Activated B cell treated with CpG ODN at 0.5 μM for 24 hours (primary cell): ENCODE measurements at regions not wholly inside any gene's neighbourhood (a gene's known extent, or its start where the extent isn't known, plus 50 kb on each side); places are given as distances from the start of the nearest gene placed in this dataset.

ENCODE experiments used
- ATAC-seq: fragments of 200-7000 bp; cut with Tn5 transposase; one replicate; pipeline ENCODE4 v1.10.0; 2021; ENCODE audit warnings: low read depth, mild to moderate bottlenecking, moderate library complexity
- CTCF ChIA-PET: fragments of 350-600 bp; sonication (Branson Sonifier 250); formaldehyde crosslinking; loops from one replicate; lab custom pipeline; 2021; ENCODE audit warnings: antibody characterized with exemption; lab: Charles Lee
- POLR2A ChIA-PET: fragments of 350-600 bp; sonication (Branson Sonifier 250); formaldehyde crosslinking; loops from one replicate; lab custom pipeline; 2021; ENCODE audit warnings: antibody characterized with exemption; lab: Charles Lee
- DNase-seq: peaks from one replicate; pipeline ENCODE4 v3.0.0; 2022
- H3K27ac Mint-ChIP-seq: one replicate; pipeline ENCODE4 v1.8.0; 2020; ENCODE audit warnings: mixed read lengths
- H3K27me3 Mint-ChIP-seq: one replicate; pipeline ENCODE4 v1.8.0; 2021; ENCODE audit warnings: mixed read lengths
- H3K36me3 Mint-ChIP-seq: one replicate; pipeline ENCODE4 v1.8.0; 2021; ENCODE audit warnings: low read depth, mixed read lengths
- H3K4me1 Mint-ChIP-seq: one replicate; pipeline ENCODE4 v1.8.0; 2021; ENCODE audit warnings: mixed read lengths
- H3K4me3 Mint-ChIP-seq: one replicate; pipeline ENCODE4 v1.8.0; 2020; ENCODE audit warnings: mild to moderate bottlenecking, mixed read lengths
- H3K9me3 Mint-ChIP-seq: one replicate; pipeline ENCODE4 v1.8.0; 2020; ENCODE audit warnings: mixed read lengths
- intact Hi-C: fragments of 100-400 bp; cut with micrococcal nuclease; formaldehyde crosslinking; loops from one replicate; pipeline ENCODE4 v1.15.1; 2024
- TF ChIP-seq, protein P1 (sequence below): fragments of 200-600 bp; IDR thresholded peaks from one replicate; pipeline ENCODE4 v1.8.0; 2022; ENCODE audit warnings: antibody characterized with exemption, mild to moderate bottlenecking

GRCh38 chr9:32220750-32221149 lies 163.7 kb upstream of the ACO1 start:
- ATAC-seq (no peak), DNase-seq (no peak)
- intact Hi-C loops, result no loop called here
- H3K27me3 Mint-ChIP-seq, result no peaks in the 10 kb centered on the region
- H3K4me1 Mint-ChIP-seq, result no peaks in the 10 kb centered on the region
- H3K27ac Mint-ChIP-seq, result no peak overlapping the region
- TF ChIP-seq, protein P1, sequence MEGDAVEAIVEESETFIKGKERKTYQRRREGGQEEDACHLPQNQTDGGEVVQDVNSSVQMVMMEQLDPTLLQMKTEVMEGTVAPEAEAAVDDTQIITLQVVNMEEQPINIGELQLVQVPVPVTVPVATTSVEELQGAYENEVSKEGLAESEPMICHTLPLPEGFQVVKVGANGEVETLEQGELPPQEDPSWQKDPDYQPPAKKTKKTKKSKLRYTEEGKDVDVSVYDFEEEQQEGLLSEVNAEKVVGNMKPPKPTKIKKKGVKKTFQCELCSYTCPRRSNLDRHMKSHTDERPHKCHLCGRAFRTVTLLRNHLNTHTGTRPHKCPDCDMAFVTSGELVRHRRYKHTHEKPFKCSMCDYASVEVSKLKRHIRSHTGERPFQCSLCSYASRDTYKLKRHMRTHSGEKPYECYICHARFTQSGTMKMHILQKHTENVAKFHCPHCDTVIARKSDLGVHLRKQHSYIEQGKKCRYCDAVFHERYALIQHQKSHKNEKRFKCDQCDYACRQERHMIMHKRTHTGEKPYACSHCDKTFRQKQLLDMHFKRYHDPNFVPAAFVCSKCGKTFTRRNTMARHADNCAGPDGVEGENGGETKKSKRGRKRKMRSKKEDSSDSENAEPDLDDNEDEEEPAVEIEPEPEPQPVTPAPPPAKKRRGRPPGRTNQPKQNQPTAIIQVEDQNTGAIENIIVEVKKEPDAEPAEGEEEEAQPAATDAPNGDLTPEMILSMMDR, result no peak
- no peaks in the 10 kb centered on the region for H3K9me3 Mint-ChIP-seq
- CTCF ChIA-PET, result no interaction called here
- POLR2A ChIA-PET, result no interaction called here
- H3K4me3 Mint-ChIP-seq, result no peak overlapping the region
- no peaks in the 10 kb centered on the region for H3K36me3 Mint-ChIP-seq

DNA sequence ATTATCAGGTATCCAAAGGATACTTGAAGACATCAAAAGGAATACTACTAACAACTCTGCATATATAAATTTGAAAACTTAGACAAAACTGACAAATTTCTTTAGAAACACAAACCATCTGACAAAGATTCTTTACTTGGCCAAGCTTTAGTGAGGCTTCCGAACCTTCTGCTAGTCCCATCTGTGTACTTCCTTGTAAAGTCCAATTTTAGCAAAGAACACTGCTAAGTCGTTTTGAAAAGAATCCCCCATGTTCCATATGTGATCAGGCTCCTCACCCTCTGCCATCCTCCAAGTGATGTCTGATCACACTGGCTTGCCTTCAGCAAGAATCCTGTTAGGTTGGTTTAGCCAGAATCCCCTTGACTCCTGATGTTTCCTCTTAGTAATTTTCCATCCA lies 150.0 kb upstream of the ACO1 start:
- no peak overlapping the region for H3K4me3 Mint-ChIP-seq
- POLR2A ChIA-PET, result no interaction called here
- peaks cover 4% of the 10 kb centered on the region for H3K9me3 Mint-ChIP-seq
- CTCF ChIA-PET, result no interaction called here
- H3K36me3 Mint-ChIP-seq, result no peaks in the 10 kb centered on the region
- H3K4me1 Mint-ChIP-seq, result no peaks in the 10 kb centered on the region
- no peaks in the 10 kb centered on the region for H3K27me3 Mint-ChIP-seq
- TF ChIP-seq, protein P1, result no peak
- ATAC-seq, result no peak
- no peak for DNase-seq
- no peak overlapping the region for H3K27ac Mint-ChIP-seq
- intact Hi-C loops, result no loop called here

DNA sequence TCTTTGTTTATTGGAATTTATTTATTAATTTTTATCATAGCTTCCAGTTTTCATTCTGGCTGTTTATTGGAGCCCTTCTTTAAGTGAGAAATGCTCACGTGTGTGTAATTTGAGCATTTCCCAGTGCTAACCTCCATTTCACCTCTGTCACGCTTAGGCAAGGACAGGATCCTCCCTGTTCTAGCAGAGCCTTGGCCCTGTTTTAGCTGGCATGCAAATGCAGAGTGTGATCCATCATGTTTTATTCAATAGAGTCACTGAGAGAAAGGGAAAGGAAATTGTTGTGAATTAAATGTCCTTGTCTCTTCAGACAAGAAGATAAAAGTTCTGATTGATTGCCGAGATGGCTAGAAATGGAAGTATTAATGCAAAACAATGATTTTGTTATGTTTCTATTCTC lies 137.3 kb upstream of the ACO1 start:
- intact Hi-C loops, result no loop called here
- ChIA-PET POLR2A (no interaction called here), CTCF (no interaction called here)
- no peaks in the 10 kb centered on the region for H3K4me1 Mint-ChIP-seq
- TF ChIP-seq, protein P1, result no peak
- no peaks in the 10 kb centered on the region for H3K36me3 Mint-ChIP-seq
- H3K27ac Mint-ChIP-seq, result no peak overlapping the region
- H3K27me3 Mint-ChIP-seq, result no peaks in the 10 kb centered on the region
- ATAC-seq, result no peak
- DNase-seq, result no peak
- H3K4me3 Mint-ChIP-seq, result no peak overlapping the region
- H3K9me3 Mint-ChIP-seq, result no peaks in the 10 kb centered on the region

DNA sequence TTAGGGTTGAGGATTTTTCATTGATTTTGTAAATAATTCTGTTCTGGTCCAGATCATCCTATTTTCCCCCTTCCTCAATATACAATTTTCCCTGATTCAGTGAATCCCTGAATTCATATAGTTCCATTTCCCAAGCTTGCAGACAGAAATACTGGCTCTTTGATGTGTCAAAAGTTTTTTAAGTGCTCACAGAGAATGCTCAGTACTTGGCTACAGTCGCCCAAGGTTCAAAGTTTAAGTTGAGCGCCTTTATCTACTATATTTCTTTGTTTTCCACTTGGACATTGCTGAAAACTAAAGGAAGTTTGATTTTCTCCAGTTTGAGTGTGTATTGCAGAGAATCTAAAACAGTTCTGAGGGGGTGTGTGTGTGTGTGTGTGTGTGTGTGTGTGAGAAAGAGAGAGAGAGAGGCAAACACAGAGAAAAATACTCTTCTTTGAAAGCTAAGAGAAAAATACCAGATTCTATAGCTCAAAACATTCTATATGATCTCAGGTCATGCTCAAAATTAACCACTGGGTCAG lies 136.2 kb upstream of the ACO1 start:
- TF ChIP-seq, protein P1, result no peak
- intact Hi-C loops, result no loop called here
- Mint-ChIP-seq H3K4me1 (no peaks in the 10 kb centered on the region), H3K9me3 (no peaks in the 10 kb centered on the region), H3K27me3 (no peaks in the 10 kb centered on the region), H3K27ac (no peak overlapping the region), H3K36me3 (no peaks in the 10 kb centered on the region), H3K4me3 (no peak overlapping the region)
- no peak for ATAC-seq
- DNase-seq, result no peak
- ChIA-PET CTCF (no interaction called here), POLR2A (no interaction called here)

- H3K4me3 Mint-ChIP-seq, result no peak overlapping the region
- CTCF ChIA-PET, result interaction anchor here (1.0 kb wide), 1 partner anchor 1132 kb away, joined by 3 read pairs; no protein-coding TSS in a partner anchor
- H3K36me3 Mint-ChIP-seq, result no peaks in the 10 kb centered on the region
- intact Hi-C loops, result loop anchor here (1.0 kb wide), 1 partner anchor 1131 kb away; no protein-coding TSS in a partner anchor
- no peaks in the 10 kb centered on the region for H3K27me3 Mint-ChIP-seq
- POLR2A ChIA-PET, result no interaction called here
- DNase-seq (no peak), ATAC-seq (no peak)
- H3K4me1 Mint-ChIP-seq, result no peaks in the 10 kb centered on the region
- no peaks in the 10 kb centered on the region for H3K9me3 Mint-ChIP-seq
- no peak overlapping the region for H3K27ac Mint-ChIP-seq
- TF ChIP-seq, protein P1, result no peak
Observed at GRCh38 chr9:32251539-32251938, 132.9 kb upstream of the ACO1 start.
